Activated CD4-positive, alpha-beta T cell treated with anti-CD3 and anti-CD28 coated beads for 48 hours (primary cell): ENCODE measurements at regions not wholly inside any gene's neighbourhood (a gene's known extent, or its start where the extent isn't known, plus 50 kb on each side); places are given as distances from the start of the nearest gene placed in this dataset.
"Not testable (repeated sequence)": the region's sequence is repeated elsewhere in the genome, so short reads cannot be mapped to it uniquely, and the experiment has no call there.

ENCODE experiments used
- DNase-seq: peaks from one replicate; pipeline ENCODE4 v3.0.0-alpha.2; 2020

GRCh38 chr3:197430502-197430901 is 125.3 kb downstream of the BDH1 start:
- DNase-seq = no peak

- DNase-seq = no peak
Observed at GRCh38 chr3:197428952-197429351, 126.8 kb downstream of the BDH1 start.

GRCh38 chr3:197428117-197428801 is 127.5 kb downstream of the BDH1 start:
- peak; percentile 79 for DNase-seq

- no peak for DNase-seq
Observed at GRCh38 chr3:197427021-197427420, 128.6 kb upstream of the DLG1 start.

GRCh38 chr3:197426121-197426566 is 127.7 kb upstream of the DLG1 start:
- DNase-seq = no peak

GRCh38 chr3:197425485-197426120 is 127.2 kb upstream of the DLG1 start:
- DNase-seq = no peak

- DNase-seq = no peak
Observed at GRCh38 chr3:197424674-197425484, 126.5 kb upstream of the DLG1 start.

- DNase-seq = no peak
Observed at GRCh38 chr3:197424266-197424665, 125.9 kb upstream of the DLG1 start.

- DNase-seq = no peak
Observed at GRCh38 chr3:197423376-197423775, 125.0 kb upstream of the DLG1 start.

- DNase-seq = no peak
Observed at GRCh38 chr3:197422506-197422905, 124.1 kb upstream of the DLG1 start.

- no peak for DNase-seq
Observed at GRCh38 chr3:197421021-197421420, 122.6 kb upstream of the DLG1 start.

- no peak for DNase-seq
Observed at GRCh38 chr3:197420566-197420965, 122.2 kb upstream of the DLG1 start.

- DNase-seq = no peak
Observed at GRCh38 chr3:197420115-197420514, 121.7 kb upstream of the DLG1 start.

- no peak for DNase-seq
Observed at GRCh38 chr3:197419696-197420095, 121.3 kb upstream of the DLG1 start.

- DNase-seq = no peak
Observed at GRCh38 chr3:197417911-197418618, 119.7 kb upstream of the DLG1 start.

- no peak for DNase-seq
Observed at GRCh38 chr3:197417441-197417840, 119.0 kb upstream of the DLG1 start.

GRCh38 chr3:197411899-197412298 is 113.5 kb upstream of the DLG1 start:
- DNase-seq = not testable (repeated sequence)

GRCh38 chr3:197410170-197410569 is 111.8 kb upstream of the DLG1 start:
- DNase-seq = not testable (repeated sequence)

GRCh38 chr3:197408177-197408957 is 110.0 kb upstream of the DLG1 start:
- DNase-seq = no peak

GRCh38 chr3:197407526-197407925 is 109.1 kb upstream of the DLG1 start:
- DNase-seq = no peak

- DNase-seq = no peak
Observed at GRCh38 chr3:197407053-197407452, 108.6 kb upstream of the DLG1 start.

- no peak for DNase-seq
Observed at GRCh38 chr3:197406266-197406665, 107.9 kb upstream of the DLG1 start.
